Stimulated activated CD8-positive, alpha-beta memory T cell treated with anti-CD3 and anti-CD28 coated beads, Interleukin-7, amount 100 ng/mL, for 48 hours (primary cell): ENCODE measurements at regions not wholly inside any gene's neighbourhood (a gene's known extent, or its start where the extent isn't known, plus 50 kb on each side); places are given as distances from the start of the nearest gene placed in this dataset.

ENCODE experiments used
- DNase-seq, 2 donors: peaks; one replicate each; pipeline ENCODE4 v3.0.0-alpha.2; 2020; ENCODE audit warnings: low read depth in 1 of 2; ENCODE audit errors: extremely low read depth in 1 of 2

DNA sequence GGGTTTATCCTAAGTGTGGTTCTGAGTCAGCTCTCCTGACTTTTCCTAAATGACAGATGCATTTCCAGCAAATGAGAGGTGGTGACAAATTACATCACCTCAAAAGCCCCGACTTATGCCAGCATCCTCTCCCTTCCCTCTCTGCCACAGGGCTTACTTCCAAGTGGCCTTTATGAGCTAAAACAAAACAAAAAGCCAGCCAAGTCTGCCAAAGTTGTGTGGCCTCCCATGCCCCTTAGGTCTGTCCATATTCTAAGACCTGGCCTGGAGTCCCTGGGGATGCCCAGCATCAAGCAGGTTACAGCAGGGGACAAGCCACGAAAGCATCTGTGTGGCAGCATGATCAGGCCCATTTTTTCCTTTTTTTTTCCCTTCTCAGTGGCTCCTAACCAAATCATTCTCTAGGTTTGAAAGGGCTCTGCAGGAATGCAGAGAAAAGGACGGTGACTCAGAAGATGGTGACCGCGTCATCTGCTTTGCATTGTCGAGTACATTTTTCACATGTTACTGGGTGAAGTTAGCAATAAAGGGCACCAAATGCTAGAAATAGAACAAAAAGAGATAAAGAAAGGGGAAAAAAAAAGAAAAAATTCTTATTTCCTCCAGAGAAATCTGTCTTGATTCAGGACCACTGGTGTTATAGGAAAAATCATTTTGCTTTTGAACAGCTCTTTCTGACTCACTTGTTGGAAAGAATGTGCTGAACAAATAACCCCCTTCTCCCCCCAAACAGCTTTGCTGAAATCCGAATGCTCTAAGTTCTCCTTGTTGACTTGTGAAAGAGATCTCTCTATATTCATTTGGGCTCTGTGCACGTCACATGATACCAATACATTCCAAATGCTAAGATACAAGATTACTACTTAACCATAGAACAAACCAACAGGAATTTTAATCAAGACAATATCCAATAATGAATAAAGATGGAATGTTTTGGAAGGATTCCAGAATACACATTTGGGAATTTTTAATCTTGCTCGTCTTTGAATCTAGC, 178.7 kb downstream of the EN1 start:
- no peak for DNase-seq

DNA sequence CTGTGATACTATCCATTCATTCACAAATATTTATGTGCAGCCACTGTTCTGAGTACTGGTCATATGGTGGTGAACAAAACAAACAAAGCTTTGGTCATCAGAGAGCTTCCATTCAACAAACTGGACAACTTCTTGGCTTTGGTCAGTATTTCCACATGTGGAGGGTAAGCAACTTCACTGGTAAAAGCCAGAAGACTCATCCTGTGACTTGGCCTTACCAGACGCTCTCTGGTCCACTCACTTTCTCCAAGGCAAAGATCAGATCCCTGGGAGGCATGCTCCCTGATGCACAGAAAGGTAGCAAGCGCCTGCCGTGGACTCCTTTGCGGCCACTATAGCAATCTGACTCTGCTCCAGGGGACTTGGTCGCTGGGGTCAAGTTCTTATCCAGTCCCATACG, 179.5 kb downstream of the EN1 start:
- no peak for DNase-seq

DNA sequence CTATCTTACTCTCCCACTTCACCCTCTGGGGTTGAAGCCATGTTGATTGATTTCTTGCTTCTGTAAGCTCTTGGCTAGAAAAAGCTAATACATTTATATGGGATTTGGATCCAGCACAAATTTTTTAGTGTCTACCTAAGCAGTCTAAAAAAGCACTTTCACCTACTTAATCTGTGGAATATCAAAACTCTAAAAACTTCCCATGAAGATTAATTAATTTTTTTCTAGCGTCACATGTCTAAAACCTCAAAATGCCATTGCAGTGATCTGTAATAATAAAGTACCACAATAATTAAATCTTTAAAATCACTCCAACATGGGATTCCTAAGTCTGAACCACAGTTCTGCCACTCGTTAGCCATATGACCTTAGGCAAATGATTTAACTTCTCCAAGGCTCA, 180.1 kb downstream of the EN1 start:
- no peak for DNase-seq

DNA sequence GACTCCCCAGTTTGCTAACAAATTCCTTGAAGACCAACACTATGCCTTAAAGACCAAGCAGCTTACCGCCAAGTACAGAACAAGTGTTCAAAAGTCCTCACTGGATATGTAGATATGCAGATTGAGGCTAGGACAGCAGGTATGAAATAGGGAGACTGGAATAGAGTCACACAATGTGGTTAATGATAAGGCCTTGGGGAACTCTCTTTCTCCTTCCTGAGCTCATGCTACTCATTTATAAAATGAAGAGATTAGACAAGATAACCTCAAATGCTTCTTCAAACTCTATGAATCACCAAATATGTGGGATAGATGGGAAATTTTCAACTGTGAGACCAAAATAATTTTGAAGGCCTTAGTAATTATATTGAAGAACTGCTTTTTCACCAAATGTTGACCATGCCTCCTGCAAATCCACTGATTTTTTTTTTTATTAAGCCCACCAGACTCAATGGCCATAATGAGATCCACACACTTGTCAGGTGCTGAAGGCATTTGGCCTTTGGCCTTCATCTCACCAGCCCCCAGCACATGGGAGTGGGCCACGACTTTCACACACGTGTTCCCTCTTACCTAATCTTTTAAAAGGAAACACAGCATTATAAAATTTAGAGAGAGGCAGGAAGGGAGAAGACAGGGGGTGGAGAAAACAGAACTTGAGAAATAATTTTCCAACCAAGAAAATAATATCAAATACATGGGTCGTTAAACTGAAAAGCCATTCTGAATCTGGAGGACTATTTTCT, 181.5 kb downstream of the EN1 start:
- DNase-seq = no peak

DNA sequence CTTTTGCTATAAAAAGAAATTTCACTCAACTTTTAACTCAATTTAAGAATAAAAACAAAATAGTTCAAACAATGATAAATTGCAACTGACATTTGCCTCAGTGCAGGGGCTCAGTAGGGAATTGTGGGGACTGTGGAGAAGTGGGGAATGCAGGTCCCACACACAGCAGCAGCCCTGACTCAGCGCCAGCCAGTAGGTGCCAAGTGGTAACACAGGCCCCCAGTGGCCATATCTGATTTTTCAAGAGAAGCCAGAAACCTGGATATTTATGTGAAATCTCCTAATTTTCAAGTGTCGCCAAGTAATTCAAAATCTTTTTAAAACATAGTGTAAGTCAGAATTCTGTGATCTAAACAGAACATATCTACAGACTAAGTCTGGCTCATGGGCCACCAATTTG, 186.3 kb downstream of the EN1 start:
- no peak for DNase-seq

DNA sequence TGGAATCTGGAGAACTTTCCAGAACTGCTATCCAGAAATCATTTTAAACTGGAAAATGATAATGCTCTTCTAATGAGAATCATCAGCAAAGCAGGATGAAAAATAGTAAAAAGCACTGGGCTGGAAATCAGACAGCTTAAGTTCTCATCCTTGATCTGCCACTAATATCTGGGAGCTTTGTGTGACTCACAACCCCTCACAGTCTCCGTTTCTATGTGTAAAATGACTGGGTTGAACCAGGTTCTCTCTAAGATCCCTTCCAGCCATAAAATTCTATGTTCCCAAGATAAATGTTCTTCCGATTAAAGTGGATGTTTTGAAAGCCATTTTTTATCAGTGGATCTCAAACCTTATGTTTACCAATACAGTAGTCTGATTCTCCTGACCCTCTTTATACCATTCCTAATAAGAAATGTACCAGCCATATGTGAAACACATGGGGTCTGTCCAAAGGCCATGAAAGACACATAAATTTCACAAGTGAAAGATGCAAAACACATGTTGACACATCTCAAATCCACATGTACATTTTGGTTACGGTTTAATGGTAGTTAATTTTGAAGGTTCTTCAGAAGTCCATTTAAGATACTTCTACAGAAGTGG, 188.8 kb downstream of the EN1 start:
- DNase-seq = no peak

DNA sequence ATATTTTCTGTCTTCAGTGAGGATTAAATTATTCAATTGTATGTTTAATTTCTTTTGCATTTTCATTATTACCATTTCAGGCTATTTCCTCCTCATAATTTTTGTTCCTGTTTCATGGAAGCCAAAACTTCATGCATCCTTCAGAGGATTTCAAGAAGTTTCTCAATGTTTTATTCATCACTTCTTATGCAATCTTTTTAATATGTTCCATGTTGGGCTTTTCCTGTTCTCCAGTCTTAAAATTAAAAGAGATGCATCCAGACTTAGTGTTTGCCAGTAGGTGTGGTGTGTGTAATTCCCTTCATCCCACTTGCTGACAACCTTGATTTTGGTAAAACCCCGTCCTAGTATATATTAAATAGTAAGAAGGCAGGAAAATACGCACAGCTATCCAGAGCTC, 190.0 kb downstream of the EN1 start:
- no peak for DNase-seq

DNA sequence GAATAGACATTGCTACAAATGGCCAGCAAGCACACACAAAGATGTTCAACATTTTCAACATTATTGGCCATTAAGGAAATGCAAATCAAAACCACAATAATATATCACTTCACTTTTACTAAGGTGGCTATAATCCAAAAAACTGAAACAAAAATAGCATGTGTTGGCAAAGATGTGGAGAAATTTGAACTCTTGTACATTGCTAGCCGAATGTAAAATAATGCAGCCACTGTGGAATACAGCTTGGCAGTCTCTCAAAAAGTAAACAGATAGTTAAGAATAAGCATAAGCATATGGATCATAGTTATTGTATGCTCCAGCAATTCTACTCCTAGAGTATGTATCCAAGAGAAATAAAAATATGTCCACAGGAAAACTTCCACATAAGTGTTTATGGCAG, 192.5 kb downstream of the EN1 start:
- no peak for DNase-seq

DNA sequence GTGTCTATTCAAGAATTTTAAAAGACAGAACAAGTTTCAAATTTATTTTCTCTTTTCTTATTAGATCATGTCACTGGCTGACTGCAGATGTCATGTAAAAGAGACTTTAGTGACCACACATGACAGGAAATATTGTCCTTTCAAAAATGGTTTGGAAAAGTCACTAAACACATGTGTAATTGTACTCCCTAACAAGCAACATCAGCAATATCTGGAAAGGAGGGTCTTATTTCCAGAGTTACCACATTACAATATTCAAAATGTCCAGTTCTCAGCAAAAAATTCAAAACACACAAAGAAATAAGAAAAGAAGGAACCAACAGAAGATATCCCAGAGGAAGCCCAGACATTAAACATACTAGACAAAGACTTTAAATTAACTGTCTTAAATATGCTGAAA, 197.1 kb downstream of the EN1 start:
- no peak for DNase-seq

DNA sequence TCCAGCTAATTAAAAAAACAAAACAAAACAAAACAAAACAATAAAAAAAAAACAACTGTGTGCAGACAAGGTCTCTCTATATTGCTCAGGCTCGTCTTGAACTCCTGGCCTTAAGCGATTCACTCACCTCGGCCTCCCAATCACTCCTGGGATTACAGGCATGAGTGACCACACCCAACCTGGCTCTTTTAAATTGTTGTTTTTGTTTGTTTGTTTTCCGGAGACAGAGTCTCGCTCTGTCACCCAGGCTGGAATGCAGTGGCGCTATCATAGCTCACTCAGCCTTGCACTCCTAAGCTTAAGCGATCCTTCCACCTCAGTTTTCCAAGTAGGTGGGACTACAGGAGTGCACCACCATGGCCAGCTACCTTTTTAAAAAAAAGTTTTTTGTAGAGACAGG, 201.6 kb downstream of the EN1 start:
- no peak for DNase-seq

DNA sequence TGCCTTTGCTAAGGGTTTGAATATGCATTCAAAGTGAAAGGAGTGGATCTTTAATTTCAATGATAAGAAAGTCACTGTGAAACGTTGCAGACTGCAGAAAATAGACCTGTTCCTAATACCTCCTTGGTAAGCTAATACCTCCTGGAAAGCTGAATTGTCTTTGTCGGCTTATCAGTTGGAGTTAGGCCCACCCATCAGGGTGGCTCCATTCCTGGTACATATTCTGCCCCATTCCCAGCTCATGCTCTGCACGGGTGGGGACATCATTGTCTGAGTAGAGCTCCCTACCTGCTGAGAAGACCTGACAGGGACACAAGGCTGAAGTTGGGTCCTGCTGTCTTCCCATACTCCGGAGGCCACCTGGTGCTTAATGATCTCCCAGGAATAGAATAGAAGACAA, 203.3 kb downstream of the EN1 start:
- no peak for DNase-seq

DNA sequence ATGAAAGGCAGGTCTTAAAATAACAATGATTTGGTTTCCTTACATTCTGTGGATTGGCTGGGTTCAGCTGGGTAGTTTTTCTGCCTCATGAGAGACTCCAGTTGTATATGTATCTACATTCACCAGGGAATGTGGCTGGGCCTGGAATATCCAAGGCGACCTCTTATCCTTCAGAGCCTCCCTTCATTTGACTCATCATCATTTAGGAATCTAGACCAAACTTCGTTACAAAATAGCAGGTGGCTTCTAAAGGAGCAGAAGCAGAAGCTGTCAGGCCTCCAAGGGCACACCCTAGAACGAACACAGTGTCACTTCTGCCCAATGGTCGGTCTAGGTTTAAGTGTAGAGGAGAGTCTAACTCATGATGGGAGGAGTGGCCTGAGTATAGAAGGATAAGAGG, 204.2 kb downstream of the EN1 start:
- DNase-seq = no peak

DNA sequence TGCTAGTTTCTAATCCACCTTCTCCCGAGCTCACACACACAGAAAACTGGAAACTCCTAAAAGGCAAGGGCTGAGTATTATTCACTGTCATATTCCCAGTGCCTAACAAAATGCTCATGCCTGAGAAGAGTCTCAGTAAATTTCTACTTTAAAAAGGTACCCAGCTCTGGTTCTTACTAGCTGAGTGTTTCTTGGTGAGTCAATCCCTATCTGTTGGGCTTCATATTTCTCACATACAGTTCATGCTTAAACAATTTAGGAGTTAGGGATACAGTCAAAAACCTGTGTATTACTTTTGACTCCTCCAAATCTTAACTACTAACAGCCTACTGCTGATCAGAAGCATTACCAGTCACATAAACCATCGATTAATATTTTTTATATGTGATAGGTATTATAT, 204.9 kb downstream of the EN1 start:
- DNase-seq = no peak

DNA sequence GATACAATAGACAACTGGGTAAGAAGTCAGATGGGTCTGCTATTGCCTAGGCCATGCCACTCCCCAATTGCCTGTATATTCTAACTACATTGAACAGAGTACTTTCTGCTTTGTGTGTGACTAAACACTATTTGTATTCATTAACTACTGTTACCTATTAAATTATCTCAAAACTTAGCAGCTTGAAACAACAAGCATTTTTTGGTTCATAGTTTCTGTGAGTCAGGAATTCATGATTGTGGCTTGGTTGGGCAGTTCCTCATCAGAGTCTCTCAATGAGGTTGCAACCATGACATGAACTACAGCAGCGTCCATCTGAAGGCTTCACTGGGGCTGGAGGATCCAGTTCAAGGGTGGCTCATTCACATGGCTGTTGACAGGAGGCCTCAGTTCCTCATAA, 205.7 kb downstream of the EN1 start:
- no peak for DNase-seq

DNA sequence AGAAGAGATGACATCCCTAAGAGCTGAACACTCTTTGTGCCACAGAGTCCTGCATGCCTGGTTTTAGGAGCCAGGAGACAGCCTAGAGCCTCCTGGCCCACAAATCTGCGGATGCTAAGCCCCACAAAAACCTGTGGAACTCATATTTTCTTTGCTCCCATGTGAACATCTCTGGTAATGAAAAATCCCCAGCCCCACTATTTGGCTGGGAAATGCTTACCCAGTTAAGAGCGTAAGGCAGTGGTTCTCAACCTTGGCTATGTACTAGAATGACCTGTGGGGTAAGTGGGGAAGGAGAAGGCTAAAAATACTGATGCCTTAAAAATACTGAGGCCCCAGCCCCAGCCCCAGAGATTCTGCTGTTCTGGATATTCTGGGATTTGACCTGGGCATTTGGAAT, 208.1 kb downstream of the EN1 start:
- DNase-seq = no peak

DNA sequence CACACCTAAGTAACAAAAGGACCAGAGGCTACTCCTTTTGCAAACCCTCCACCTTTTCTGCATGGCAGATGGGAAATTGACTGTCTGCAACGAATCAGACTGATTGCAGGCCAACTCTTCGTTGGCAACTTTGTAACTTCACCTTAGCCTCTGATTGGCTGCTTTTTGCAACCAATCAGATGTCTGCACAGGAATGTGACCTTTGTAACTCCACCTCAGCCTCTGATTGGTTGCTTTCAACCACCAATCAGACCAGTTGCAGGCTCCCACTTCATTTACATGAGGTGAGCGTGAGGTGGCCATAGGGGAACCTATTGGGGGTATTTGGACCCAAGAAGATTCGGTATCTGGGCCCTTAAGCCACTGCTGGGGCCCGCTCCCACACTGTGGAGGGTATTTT, 209.0 kb downstream of the EN1 start:
- no peak for DNase-seq

DNA sequence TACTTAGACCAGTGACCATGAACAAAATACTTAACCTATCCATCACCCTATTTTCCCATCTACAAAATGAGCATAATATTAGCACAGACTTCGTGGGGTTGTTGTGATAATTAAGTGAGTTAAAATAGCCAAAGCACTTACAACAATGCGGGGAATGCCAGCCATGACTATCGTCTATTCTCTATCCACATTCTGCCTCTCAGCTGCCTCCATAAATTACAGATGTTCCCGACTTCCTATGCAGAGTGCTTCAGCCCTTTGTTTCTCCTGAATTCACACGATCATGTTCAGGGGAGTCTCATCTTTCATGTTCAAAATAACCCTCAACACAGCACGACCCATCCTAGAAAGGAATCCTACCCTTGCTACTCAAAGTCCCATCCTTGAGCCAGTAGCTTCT, 211.6 kb downstream of the EN1 start:
- DNase-seq = no peak

DNA sequence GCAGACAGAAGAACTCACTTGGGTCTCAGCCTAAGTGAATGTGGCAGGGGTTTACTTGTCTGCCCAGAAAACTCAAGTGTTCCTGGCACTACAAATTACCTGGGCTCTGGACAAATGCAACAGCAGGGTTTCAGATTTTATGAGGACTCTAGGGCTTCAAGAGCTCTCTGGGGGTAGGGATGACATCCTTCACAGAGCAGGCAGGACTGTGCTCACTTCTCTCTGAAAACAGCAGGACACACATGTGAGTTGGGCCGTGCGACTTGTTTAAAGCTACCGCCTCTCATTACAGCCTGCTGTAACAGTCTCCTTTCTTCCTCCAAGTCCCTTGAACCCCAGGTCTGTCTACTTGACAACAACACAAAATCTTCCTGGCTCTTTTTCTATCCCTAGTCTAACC, 212.6 kb downstream of the EN1 start:
- no peak for DNase-seq

DNA sequence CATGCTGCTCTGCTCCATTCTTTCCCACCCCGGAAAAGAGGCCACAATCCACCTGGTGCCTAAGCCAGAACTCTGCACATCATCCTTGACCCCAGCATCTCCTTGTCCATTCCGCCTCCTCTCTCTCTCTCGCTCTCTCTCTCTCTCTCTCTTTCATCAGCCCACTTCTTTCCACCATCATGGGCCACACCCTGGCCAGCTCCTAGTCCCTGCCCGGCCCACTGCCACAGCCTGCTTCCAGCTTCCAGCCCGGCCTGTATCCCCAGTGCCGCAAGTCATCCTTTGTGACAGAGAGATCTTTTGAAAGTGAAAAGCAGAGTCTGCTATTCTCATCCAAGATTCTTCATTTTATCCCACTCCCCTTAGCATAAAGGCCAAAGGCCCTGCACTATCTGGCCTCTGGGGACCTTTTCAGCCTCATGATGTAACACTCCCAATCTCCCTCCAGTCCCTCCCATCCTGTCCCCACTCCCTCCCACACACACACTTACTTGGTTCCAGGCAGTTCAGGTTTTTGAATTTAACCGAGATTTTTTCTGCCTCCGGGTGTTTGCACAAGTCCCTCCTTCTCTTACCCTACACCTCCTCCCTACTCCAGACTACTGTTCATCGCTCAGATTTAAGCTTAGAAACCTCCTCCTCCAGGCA, 214.0 kb downstream of the EN1 start:
- DNase-seq = no peak

DNA sequence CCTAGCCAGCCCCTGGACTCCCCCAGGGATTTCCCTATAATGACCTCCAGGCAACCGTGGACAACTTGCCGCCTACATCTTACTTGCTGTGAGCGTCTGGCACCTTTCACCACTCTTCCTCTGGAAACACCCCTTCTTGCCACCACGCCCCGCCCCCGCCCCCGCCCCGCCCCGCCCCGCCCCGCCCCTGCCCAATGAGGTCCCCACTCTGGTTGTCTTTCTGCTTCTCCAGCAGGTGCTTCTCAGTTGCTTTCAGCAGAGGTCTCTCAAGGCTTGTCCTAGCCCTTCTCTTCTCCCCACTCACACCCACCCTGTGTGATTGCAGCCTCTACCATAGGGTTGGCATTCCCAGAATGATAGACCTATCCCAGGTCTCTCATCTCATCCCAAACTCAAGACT, 214.5 kb downstream of the EN1 start:
- no peak for DNase-seq

DNA sequence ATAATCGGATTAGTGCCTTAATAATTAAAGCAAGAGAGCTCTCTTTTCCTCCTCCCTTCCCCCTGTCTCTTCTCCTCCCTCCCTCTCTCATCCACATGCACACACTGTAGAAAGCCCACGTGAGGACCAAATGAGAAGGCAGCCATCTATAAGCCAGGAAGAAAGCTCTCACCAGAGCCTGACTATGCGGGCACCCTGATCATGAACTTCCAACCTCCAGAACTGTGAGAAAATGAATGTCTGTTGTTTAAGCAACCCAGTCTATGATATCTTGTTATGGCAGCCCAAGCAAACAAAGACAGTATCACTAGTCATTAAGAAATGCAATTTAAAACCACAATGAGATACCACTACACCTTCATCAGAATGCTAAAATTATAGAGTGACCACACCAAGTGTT, 220.3 kb downstream of the EN1 start:
- no peak for DNase-seq
